Endothelial cell of umbilical vein (primary cell): ENCODE measurements at regions not wholly inside any gene's neighbourhood (a gene's known extent, or its start where the extent isn't known, plus 50 kb on each side); places are given as distances from the start of the nearest gene placed in this dataset.

ENCODE experiments used
- BruUV-seq: library from RNA; stranded (reverse); fragments of 400-500 nt; replicated peaks from 2 replicates; lab custom pipeline; 2021; lab: Mats Ljungman, UMichigan
- CTCF ChIA-PET: fragments of 300-600, 350-600 bp; sonication (Branson Sonifier 250); formaldehyde crosslinking; loops from one replicate; lab custom pipeline; 2021; ENCODE audit warnings: antibody characterized with exemption, inconsistent platforms; lab: Charles Lee
- POLR2A ChIA-PET: fragments of 300-600, 350-600 bp; sonication (Branson Sonifier 250); formaldehyde crosslinking; loops from one replicate; lab custom pipeline; 2021; ENCODE audit warnings: antibody characterized with exemption, inconsistent platforms; lab: Charles Lee
- DNase-seq: peaks from one replicate; pipeline ENCODE4 v3.0.0-alpha.2; 2011; ENCODE audit warnings: low read depth, low spot score
- FAIRE-seq: peaks from 2 replicates; lab custom pipeline; 2011; peaks lifted over from hg19 to GRCh38; lab: Jason Lieb, UNC
- H2AFZ ChIP-seq: 2 replicates; pipeline ENCODE4 v1.6.0; 2012; ENCODE audit warnings: low read depth, low read length, control low read depth, inconsistent platforms
- H3K27ac ChIP-seq: 2 replicates; pipeline ENCODE4 v1.5.1; 2011; ENCODE audit warnings: low read depth, mild to moderate bottlenecking, control low read depth, low read length, moderate library complexity; ENCODE audit not compliant: insufficient read depth
- H3K27me3 ChIP-seq, 2 experiments: 2 replicates each; pipeline versions ENCODE4 v1.6.0 to v1.6.1; 2011; ENCODE audit warnings: low read length in 2 of 2, mixed read lengths in 1 of 2; ENCODE audit not compliant: control insufficient read depth in 2 of 2, insufficient read depth in 2 of 2
- H3K36me3 ChIP-seq, 2 experiments: 2 replicates in 1 of 2; 3 replicates in 1 of 2; pipeline ENCODE4 v1.5.1; 2011; ENCODE audit warnings: low read length in 2 of 2, mild to moderate bottlenecking in 1 of 2, moderate library complexity in 1 of 2; ENCODE audit not compliant: control insufficient read depth in 2 of 2, insufficient read depth in 2 of 2; ENCODE audit errors: extremely low read depth in 1 of 2
- H3K4me1 ChIP-seq: 3 replicates; pipeline ENCODE4 v1.5.1; 2011; ENCODE audit warnings: mild to moderate bottlenecking, low read length; ENCODE audit not compliant: control insufficient read depth, insufficient read depth; ENCODE audit errors: extremely low read depth
- H3K4me2 ChIP-seq: 2 replicates; pipeline ENCODE4 v1.6.1; 2011; ENCODE audit warnings: low read length, control low read depth, mixed read lengths; ENCODE audit not compliant: insufficient read depth
- H3K4me3 ChIP-seq, 3 experiments: fragments of 200-600 bp in 1 of 3; sonication (generic), shearing (Covaris generic) in 1 of 3; replicated peaks in 1 of 3; 2 replicates each; pipeline ENCODE4 v1.5.1; 2011 to 2016; ENCODE audit warnings: control low read depth in 3 of 3, low read length in 3 of 3, mild to moderate bottlenecking in 2 of 3, inconsistent platforms in 1 of 3, low read depth in 1 of 3, moderate library complexity in 1 of 3; ENCODE audit not compliant: insufficient read depth in 1 of 3
- H3K79me2 ChIP-seq: 2 replicates; pipeline ENCODE4 v1.6.0; 2012; ENCODE audit warnings: low read length, inconsistent platforms; ENCODE audit not compliant: control insufficient read depth, insufficient read depth
- H3K9ac ChIP-seq: replicated peaks from 2 replicates; pipeline ENCODE3; 2011; ENCODE audit warnings: low read length, control low read depth; ENCODE audit not compliant: insufficient read depth; ENCODE audit errors: extremely low read depth
- H3K9me1 ChIP-seq: replicated peaks from 3 replicates; pipeline ENCODE4 v1.6.0; 2011; ENCODE audit warnings: mild to moderate bottlenecking, low read length; ENCODE audit not compliant: control insufficient read depth, insufficient read depth; ENCODE audit errors: extremely low read depth
- H3K9me3 ChIP-seq: replicated peaks from 2 replicates; pipeline ENCODE4 v1.5.1; 2012; ENCODE audit warnings: low read length, inconsistent platforms; ENCODE audit not compliant: control insufficient read depth, insufficient read depth
- H4K20me1 ChIP-seq: replicated peaks from 2 replicates; pipeline ENCODE3; 2011; ENCODE audit warnings: mild to moderate bottlenecking, low read length; ENCODE audit not compliant: control insufficient read depth, insufficient read depth; ENCODE audit errors: extremely low read depth
- EZH2 ChIP-seq: IDR thresholded peaks from 2 replicates; pipeline ENCODE4 v1.6.1; 2012; ENCODE audit warnings: borderline replicate concordance, low read depth, mild to moderate bottlenecking, moderate library complexity, low read length, inconsistent platforms; ENCODE audit not compliant: severe bottlenecking
- FOS ChIP-seq: IDR thresholded peaks from 2 replicates; pipeline ENCODE4 v1.6.1; 2011; ENCODE audit warnings: mild to moderate bottlenecking, low read length, moderate library complexity, borderline replicate concordance; ENCODE audit not compliant: insufficient read depth
- GATA2 ChIP-seq: IDR thresholded peaks from 2 replicates; pipeline ENCODE4 v1.7.0; 2011; ENCODE audit warnings: low read depth, mild to moderate bottlenecking, moderate library complexity, mixed read lengths, low read length; ENCODE audit not compliant: insufficient read length, insufficient read depth
- JUN ChIP-seq: IDR thresholded peaks from 2 replicates; pipeline ENCODE4 v1.6.1; 2011; ENCODE audit warnings: borderline replicate concordance, low read depth; ENCODE audit not compliant: insufficient read length, insufficient read depth
- MAX ChIP-seq: IDR thresholded peaks from 2 replicates; pipeline ENCODE4 v1.6.1; 2011; ENCODE audit not compliant: insufficient read depth, insufficient read length
- MYC ChIP-seq: IDR thresholded peaks from one replicate; pipeline ENCODE4 v1.6.1; 2011; ENCODE audit warnings: mild to moderate bottlenecking, low read depth, low read length
- POLR2A ChIP-seq: IDR thresholded peaks from 2 replicates; pipeline ENCODE4 v1.6.1; 2012; ENCODE audit warnings: low read depth, mild to moderate bottlenecking, control low read depth, low read length
- POLR2AphosphoS5 ChIP-seq: IDR thresholded peaks from 2 replicates; pipeline ENCODE4 v1.6.1; 2012; ENCODE audit warnings: low read depth, mild to moderate bottlenecking, control low read depth, low read length, moderate library complexity; ENCODE audit not compliant: insufficient read depth
- dilution Hi-C: fragments of 300-500 bp; cut with MboI; formaldehyde crosslinking; loops from one replicate; pipeline ENCODE4 v1.15.0; 2019; ENCODE audit warnings: low sequenced_read_pairs; ENCODE audit not compliant: extremely low pct_ligation_motif_present
- intact Hi-C: fragments of 100-400 bp; cut with micrococcal nuclease; formaldehyde crosslinking; loops from one replicate; pipeline ENCODE4 v1.10.0; 2022
- TF ChIP-seq, protein P1 (sequence below), 2 donors: IDR thresholded peaks; 1 replicate in 1 of 2; 2 replicates in 1 of 2; pipeline ENCODE4 v1.5.1; 2011; ENCODE audit warnings: low read length in 2 of 2, mild to moderate bottlenecking in 2 of 2, moderate library complexity in 2 of 2, control low read depth in 1 of 2, inconsistent platforms in 1 of 2, low read depth in 1 of 2; ENCODE audit not compliant: insufficient read depth in 1 of 2; ENCODE audit errors: extremely low read depth in 1 of 2

GRCh38 chr4:103478210-103478609 lies 241.6 kb downstream of the TACR3 start:
- Histone ChIP-seq H2AFZ (no peak overlapping the region), H3K36me3 (no peaks in the 10 kb centered on the region), H3K79me2 (no peaks in the 10 kb centered on the region), H3K4me3 (no peak overlapping the region), H4K20me1 (no peaks in the 10 kb centered on the region), H3K9me3 (no peaks in the 10 kb centered on the region), H3K4me1 (no peaks in the 10 kb centered on the region), H3K27ac (no peak overlapping the region), H3K27me3 (no peaks in the 10 kb centered on the region), H3K9me1 (no peaks in the 10 kb centered on the region), H3K9ac (no peak overlapping the region), H3K4me2 (no peak overlapping the region)
- intact Hi-C loops, result loop anchor here (1.0 to 2.0 kb wide), 2 partner anchors 308 to 439 kb away; no protein-coding TSS in a partner anchor
- ChIA-PET POLR2A (no interaction called here), CTCF (interaction anchor here (1.0 to 2.7 kb wide), 2 partner anchors 307 to 436 kb away, joined by 4 to 23 read pairs; no protein-coding TSS in a partner anchor)
- FAIRE-seq (no peak), DNase-seq (no peak)
- dilution Hi-C loops, result no loop called here
- TF ChIP-seq, protein P1, sequence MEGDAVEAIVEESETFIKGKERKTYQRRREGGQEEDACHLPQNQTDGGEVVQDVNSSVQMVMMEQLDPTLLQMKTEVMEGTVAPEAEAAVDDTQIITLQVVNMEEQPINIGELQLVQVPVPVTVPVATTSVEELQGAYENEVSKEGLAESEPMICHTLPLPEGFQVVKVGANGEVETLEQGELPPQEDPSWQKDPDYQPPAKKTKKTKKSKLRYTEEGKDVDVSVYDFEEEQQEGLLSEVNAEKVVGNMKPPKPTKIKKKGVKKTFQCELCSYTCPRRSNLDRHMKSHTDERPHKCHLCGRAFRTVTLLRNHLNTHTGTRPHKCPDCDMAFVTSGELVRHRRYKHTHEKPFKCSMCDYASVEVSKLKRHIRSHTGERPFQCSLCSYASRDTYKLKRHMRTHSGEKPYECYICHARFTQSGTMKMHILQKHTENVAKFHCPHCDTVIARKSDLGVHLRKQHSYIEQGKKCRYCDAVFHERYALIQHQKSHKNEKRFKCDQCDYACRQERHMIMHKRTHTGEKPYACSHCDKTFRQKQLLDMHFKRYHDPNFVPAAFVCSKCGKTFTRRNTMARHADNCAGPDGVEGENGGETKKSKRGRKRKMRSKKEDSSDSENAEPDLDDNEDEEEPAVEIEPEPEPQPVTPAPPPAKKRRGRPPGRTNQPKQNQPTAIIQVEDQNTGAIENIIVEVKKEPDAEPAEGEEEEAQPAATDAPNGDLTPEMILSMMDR (IDR thresholded peaks at IDR 0.05; ENCODE audit: extremely low read depth in 1 of 2, insufficient read depth in 1 of 2, low read depth in 1 of 2, low read length in 2 of 2), result no peak
- TF ChIP-seq EZH2 (no peak), MYC (no peak), FOS (no peak), GATA2 (no peak), POLR2AphosphoS5 (no peak), JUN (no peak), POLR2A (no peak), MAX (no peak)
- no TSS peak for BruUV-seq
